NOMO-1 (cell line): ENCODE measurements at regions not wholly inside any gene's neighbourhood (a gene's known extent, or its start where the extent isn't known, plus 50 kb on each side); places are given as distances from the start of the nearest gene placed in this dataset.

ENCODE experiments used
- DNase-seq, 2 experiments: peaks; one replicate each; lab custom pipeline; 2025; ENCODE audit not compliant: unreplicated experiment in 2 of 2; lab: John Stamatoyannopoulos, UW

- no peak for DNase-seq
Observed at GRCh38 chr2:11013196-11013595, 101.5 kb downstream of the KCNF1 start.

- DNase-seq: no peak
Observed at GRCh38 chr2:11014026-11014425, 102.3 kb downstream of the KCNF1 start.

GRCh38 chr2:11016735-11017388 lies 105.1 kb downstream of the KCNF1 start:
- DNase-seq: no peak

- DNase-seq: peak in 1 of 2 experiments; percentile 40
Observed at GRCh38 chr2:11017921-11018320, 106.2 kb downstream of the KCNF1 start.

- DNase-seq: no peak
Observed at GRCh38 chr2:11018651-11019185, 107.0 kb downstream of the KCNF1 start.

- no peak for DNase-seq
Observed at GRCh38 chr2:11019614-11020013, 107.9 kb downstream of the KCNF1 start.

GRCh38 chr2:11022064-11022463 lies 110.3 kb downstream of the KCNF1 start:
- no peak for DNase-seq

- no peak for DNase-seq
Observed at GRCh38 chr2:11022591-11023273, 111.0 kb downstream of the KCNF1 start.

GRCh38 chr2:11023326-11024258 lies 111.9 kb downstream of the KCNF1 start:
- DNase-seq: no peak

- DNase-seq: no peak
Observed at GRCh38 chr2:11024259-11024645, 112.5 kb downstream of the KCNF1 start.

- DNase-seq: no peak
Observed at GRCh38 chr2:11024687-11025086, 113.0 kb downstream of the KCNF1 start.

GRCh38 chr2:11026286-11026921 lies 114.7 kb downstream of the KCNF1 start:
- DNase-seq: no peak

- no peak for DNase-seq
Observed at GRCh38 chr2:11027195-11027594, 115.5 kb downstream of the KCNF1 start.

GRCh38 chr2:11028407-11028916 lies 116.7 kb downstream of the KCNF1 start:
- no peak for DNase-seq

GRCh38 chr2:11029136-11029535 lies 117.4 kb downstream of the KCNF1 start:
- no peak for DNase-seq

GRCh38 chr2:11030036-11030435 lies 118.3 kb downstream of the KCNF1 start:
- no peak for DNase-seq

GRCh38 chr2:11030909-11031308 lies 119.2 kb downstream of the KCNF1 start:
- no peak for DNase-seq

GRCh38 chr2:11031876-11032275 lies 120.1 kb downstream of the KCNF1 start:
- peak in 1 of 2 experiments; percentile 56 for DNase-seq

GRCh38 chr2:11032396-11032795 lies 120.7 kb downstream of the KCNF1 start:
- DNase-seq: peak in 1 of 2 experiments; percentile 34

- no peak for DNase-seq
Observed at GRCh38 chr2:11033114-11033513, 121.4 kb downstream of the KCNF1 start.
